Progenitor cell of endocrine pancreas (in vitro differentiated cells): ENCODE measurements at regions not wholly inside any gene's neighbourhood (a gene's known extent, or its start where the extent isn't known, plus 50 kb on each side); places are given as distances from the start of the nearest gene placed in this dataset.
"Not testable (repeated sequence)": the region's sequence is repeated elsewhere in the genome, so short reads cannot be mapped to it uniquely, and the experiment has no call there.

Experiments used
- DNase-seq: peaks from one replicate; pipeline ENCODE4 v3.0.0; 2021; ENCODE audit warnings: low spot score; ENCODE audit not compliant: unreplicated experiment
- H3K27ac Mint-ChIP-seq: 2 replicates; pipeline ENCODE4 v1.8.0; 2021; ENCODE audit warnings: mild to moderate bottlenecking, moderate library complexity, mixed read lengths
- H3K27me3 Mint-ChIP-seq: 2 replicates; pipeline ENCODE4 v1.8.0; 2021; ENCODE audit warnings: mixed read lengths
- H3K36me3 Mint-ChIP-seq: 2 replicates; pipeline ENCODE4 v1.8.0; 2022; ENCODE audit warnings: mixed read lengths; ENCODE audit not compliant: insufficient read depth
- H3K4me1 Mint-ChIP-seq: 2 replicates; pipeline ENCODE4 v1.8.0; 2021; ENCODE audit warnings: low read depth, mixed read lengths
- H3K4me3 Mint-ChIP-seq: 2 replicates; pipeline ENCODE4 v1.8.0; 2021; ENCODE audit warnings: low read depth, mild to moderate bottlenecking, moderate library complexity, mixed read lengths
- H3K9me3 Mint-ChIP-seq: 2 replicates; pipeline ENCODE4 v1.8.0; 2021; ENCODE audit warnings: low read depth, mixed read lengths
- TF ChIP-seq, protein P1 (sequence below): fragments of 200-600 bp; sonication (generic); IDR thresholded peaks from one replicate; pipeline ENCODE4 v1.5.0; 2021; ENCODE audit warnings: antibody characterized with exemption, mild to moderate bottlenecking; ENCODE audit not compliant: unreplicated experiment

DNA sequence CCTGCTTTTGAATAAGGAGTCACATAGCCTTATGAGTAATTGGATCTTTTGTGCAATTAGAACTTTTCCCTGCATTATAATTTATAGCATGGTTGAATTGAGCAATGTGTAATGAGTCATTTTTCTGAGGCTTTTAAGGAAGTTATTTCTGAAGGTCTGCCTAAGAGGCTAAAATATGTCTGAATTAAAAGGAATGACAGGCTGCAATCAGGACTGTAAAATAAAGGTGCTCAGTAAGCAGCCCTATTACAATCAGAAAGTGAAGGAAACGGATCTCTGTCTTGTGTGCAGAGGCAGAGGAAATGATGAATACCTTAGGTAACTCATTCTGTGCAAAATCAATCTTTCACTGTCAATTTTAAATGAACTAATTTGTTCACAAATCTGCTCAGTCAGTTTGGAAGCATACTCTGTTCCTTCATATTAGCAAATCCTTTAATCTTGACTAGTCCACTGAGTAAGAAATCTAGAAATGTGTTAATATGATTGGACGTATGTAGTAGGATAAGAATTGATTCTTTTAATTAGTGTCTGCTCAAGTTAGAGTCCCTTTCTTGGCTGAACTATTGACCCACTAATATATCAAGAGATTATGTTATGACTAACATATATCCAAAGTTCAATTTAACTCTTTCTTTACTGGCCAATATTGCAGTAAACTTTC lies 290.1 kb downstream of the ZIC1 start:
- TF ChIP-seq, protein P1, sequence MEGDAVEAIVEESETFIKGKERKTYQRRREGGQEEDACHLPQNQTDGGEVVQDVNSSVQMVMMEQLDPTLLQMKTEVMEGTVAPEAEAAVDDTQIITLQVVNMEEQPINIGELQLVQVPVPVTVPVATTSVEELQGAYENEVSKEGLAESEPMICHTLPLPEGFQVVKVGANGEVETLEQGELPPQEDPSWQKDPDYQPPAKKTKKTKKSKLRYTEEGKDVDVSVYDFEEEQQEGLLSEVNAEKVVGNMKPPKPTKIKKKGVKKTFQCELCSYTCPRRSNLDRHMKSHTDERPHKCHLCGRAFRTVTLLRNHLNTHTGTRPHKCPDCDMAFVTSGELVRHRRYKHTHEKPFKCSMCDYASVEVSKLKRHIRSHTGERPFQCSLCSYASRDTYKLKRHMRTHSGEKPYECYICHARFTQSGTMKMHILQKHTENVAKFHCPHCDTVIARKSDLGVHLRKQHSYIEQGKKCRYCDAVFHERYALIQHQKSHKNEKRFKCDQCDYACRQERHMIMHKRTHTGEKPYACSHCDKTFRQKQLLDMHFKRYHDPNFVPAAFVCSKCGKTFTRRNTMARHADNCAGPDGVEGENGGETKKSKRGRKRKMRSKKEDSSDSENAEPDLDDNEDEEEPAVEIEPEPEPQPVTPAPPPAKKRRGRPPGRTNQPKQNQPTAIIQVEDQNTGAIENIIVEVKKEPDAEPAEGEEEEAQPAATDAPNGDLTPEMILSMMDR: no peak
- no peak overlapping the region for H3K4me3 Mint-ChIP-seq
- H3K4me1 Mint-ChIP-seq: peaks cover 2% of the 10 kb centered on the region
- no peak for DNase-seq
- H3K27ac Mint-ChIP-seq: no peak overlapping the region
- no peaks in the 10 kb centered on the region for H3K36me3 Mint-ChIP-seq
- no peaks in the 10 kb centered on the region for H3K9me3 Mint-ChIP-seq
- H3K27me3 Mint-ChIP-seq: no peaks in the 10 kb centered on the region

DNA sequence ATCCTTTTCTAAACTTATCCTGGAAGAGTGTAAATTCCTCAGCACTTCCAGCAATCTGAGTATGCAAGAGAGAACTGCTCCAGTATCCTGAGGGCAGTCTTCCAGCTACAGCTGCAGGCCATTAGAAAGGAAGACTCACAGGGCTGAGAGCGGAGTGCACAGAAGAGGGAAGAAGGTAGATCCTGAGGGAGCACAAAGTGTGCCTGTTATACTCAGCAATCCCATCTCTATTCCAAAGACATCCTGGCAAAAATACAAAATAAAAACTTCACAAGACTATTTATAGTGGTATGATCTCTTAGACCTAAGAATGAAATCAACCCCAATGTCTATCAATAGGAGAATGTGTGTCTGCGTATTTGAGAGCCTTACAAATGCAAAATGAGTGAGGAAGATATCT lies 292.0 kb downstream of the ZIC1 start:
- TF ChIP-seq, protein P1: no peak
- H3K27ac Mint-ChIP-seq: no peak overlapping the region
- peaks cover 2% of the 10 kb centered on the region for H3K4me1 Mint-ChIP-seq
- DNase-seq: no peak
- H3K27me3 Mint-ChIP-seq: no peaks in the 10 kb centered on the region
- H3K4me3 Mint-ChIP-seq: no peak overlapping the region
- H3K9me3 Mint-ChIP-seq: no peaks in the 10 kb centered on the region
- no peaks in the 10 kb centered on the region for H3K36me3 Mint-ChIP-seq

DNA sequence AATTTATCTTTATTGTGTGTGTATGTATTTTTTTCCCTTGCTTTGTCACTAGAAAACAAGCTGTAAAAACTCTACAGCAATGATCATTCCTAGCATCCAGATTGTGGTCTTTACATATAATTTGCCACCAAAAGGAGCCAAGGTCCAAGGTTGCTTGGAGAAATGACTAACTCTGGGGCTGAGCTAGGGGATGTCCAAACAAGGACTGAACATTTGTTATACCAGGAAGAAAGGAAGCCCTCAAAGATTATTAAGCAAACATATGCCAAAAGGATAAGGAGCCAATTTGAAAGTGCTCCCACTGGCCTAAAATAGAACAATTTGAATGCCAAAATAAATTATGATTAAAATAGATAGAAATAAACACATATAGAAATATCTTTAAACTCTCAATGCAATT lies 293.3 kb downstream of the ZIC1 start:
- no peaks in the 10 kb centered on the region for H3K27me3 Mint-ChIP-seq
- TF ChIP-seq, protein P1: no peak

DNA sequence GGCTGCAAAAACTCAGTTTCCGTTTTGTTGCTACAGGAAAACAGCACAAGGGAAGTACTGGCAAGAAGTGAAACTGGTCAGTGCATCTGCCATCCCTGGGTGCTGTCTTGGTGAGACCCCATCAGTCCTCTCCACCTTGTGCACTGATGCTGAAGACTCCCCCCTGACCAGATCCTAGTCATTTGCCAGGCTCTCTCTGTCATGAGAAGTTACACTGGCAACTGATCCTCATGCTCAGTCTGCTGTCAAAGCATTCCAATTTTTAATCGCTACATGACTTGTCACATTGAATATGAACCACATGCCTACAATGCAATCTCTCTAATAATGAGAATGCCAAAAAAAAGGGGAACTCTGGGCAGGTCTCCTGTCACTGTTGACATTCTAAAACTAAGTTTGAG lies 296.5 kb downstream of the ZIC1 start:
- no peaks in the 10 kb centered on the region for H3K4me1 Mint-ChIP-seq
- no peaks in the 10 kb centered on the region for H3K27me3 Mint-ChIP-seq
- H3K27ac Mint-ChIP-seq: no peak overlapping the region
- H3K4me3 Mint-ChIP-seq: no peak overlapping the region
- TF ChIP-seq, protein P1: no peak
- H3K9me3 Mint-ChIP-seq: peaks cover 18% of the 10 kb centered on the region
- H3K36me3 Mint-ChIP-seq: peaks cover 2% of the 10 kb centered on the region
- no peak for DNase-seq

More for the DNA sequence above, 293.3 kb downstream of the ZIC1 start:
- no peak for DNase-seq
- peaks cover 2% of the 10 kb centered on the region for H3K4me1 Mint-ChIP-seq
- H3K27ac Mint-ChIP-seq: no peak overlapping the region
- H3K4me3 Mint-ChIP-seq: no peak overlapping the region
- no peaks in the 10 kb centered on the region for H3K9me3 Mint-ChIP-seq
- no peaks in the 10 kb centered on the region for H3K36me3 Mint-ChIP-seq

DNA sequence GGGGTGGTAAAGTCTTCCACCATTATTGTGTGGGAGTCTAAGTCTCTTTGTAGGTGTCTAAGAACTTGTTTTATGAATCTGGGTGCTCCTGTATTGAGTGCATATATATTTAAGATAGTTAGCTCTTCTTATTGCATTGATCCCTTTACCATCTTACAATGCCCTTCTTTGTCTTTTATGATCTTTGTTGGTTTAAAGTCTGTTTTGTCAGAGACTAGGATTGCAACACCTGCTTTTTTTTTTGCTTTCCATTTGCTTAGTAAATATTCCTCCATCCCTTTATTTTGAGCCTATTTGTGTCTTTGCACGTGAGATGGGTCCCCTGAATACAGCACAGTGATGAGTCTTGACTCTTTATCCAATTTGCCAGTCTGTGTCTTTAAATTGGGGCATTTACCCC lies 301.6 kb downstream of the ZIC1 start:
- not testable (repeated sequence) for H3K4me1 Mint-ChIP-seq, H3K36me3 Mint-ChIP-seq, H3K27me3 Mint-ChIP-seq, H3K27ac Mint-ChIP-seq, DNase-seq, H3K4me3 Mint-ChIP-seq
- H3K9me3 Mint-ChIP-seq: peaks cover 18% of the 10 kb centered on the region

DNA sequence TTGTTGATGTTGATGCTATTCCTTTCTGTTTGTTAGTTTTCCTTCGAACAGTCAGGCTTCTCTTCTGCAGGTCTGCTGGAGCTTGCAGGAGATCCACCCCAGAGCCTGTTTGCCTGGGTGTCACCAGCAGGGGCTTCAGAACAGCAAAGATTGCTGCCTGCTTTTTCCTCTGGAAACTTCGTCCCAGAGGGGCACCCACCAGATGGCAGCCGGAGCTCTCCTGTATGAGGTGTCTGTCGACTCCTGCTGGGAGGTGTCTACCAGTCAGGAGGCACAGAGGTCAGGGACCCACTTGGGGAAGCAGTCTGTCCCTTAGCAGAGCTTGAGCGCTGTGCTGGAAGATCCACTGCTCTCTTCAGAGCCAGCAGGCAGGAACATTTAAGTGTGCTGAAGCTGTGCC lies 303.2 kb downstream of the ZIC1 start:
- no peak for DNase-seq
- Mint-ChIP-seq H3K9me3 (peaks cover 18% of the 10 kb centered on the region), H3K4me1 (no peaks in the 10 kb centered on the region), H3K27me3 (no peaks in the 10 kb centered on the region), H3K27ac (no peak overlapping the region), H3K36me3 (peaks cover 2% of the 10 kb centered on the region), H3K4me3 (no peak overlapping the region)
- TF ChIP-seq, protein P1: no peak

DNA sequence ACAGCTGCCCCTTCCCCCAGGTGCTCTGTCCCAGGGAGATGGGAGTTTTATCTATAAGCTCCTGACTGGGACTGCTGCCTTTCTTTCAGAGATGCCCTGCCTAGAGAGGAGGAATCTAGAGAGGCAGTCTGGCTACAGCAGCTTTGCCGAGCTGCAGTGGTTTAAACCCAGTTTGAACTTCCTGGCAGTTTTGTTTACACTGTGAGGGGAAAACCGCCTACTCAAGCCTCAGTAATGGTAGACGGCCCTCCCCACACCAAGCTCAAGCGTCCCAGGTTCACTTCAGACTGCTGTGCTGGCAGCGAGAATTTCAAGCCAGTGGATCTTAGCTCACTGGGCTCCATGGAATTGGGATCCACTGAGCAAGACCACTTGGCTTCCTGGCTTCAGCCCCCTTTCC lies 303.6 kb downstream of the ZIC1 start:
- not testable (repeated sequence) for H3K27ac Mint-ChIP-seq, DNase-seq, H3K27me3 Mint-ChIP-seq, H3K4me1 Mint-ChIP-seq, H3K36me3 Mint-ChIP-seq, H3K4me3 Mint-ChIP-seq
- peaks cover 18% of the 10 kb centered on the region for H3K9me3 Mint-ChIP-seq
